Uterus (tissue), 3 donors: ENCODE measurements at regions not wholly inside any gene's neighbourhood (a gene's known extent, or its start where the extent isn't known, plus 50 kb on each side); places are given as distances from the start of the nearest gene placed in this dataset.

ENCODE experiments used
- DNase-seq, 2 donors: peaks; one replicate each; pipeline ENCODE4 v3.0.0-alpha.2; 2019 to 2020
- H3K27ac ChIP-seq, 2 donors: fragments of 200-600 bp; sonication (generic); 1 replicate in 1 of 2; 2 replicates in 1 of 2; pipeline ENCODE4 v1.5.1; 2016 to 2018
- H3K27me3 ChIP-seq, 2 donors: fragments of 200-600 bp; sonication (generic); one replicate each; pipeline ENCODE4 v1.5.1; 2018 to 2019; ENCODE audit warnings: control low read depth in 1 of 2
- H3K36me3 ChIP-seq, 2 donors: fragments of 200-600 bp; sonication (generic); one replicate each; pipeline ENCODE4 v1.5.1; 2019; ENCODE audit warnings: control low read depth in 1 of 2
- H3K4me1 ChIP-seq, 2 donors: fragments of 200-600 bp; sonication (generic); one replicate each; pipeline ENCODE4 v1.5.1; 2018 to 2019; ENCODE audit warnings: control low read depth in 1 of 2
- H3K4me3 ChIP-seq, 2 donors: fragments of 200-600 bp; sonication (generic); 1 replicate in 1 of 2; 2 replicates in 1 of 2; pipeline ENCODE4 v1.5.1; 2018 to 2019; ENCODE audit warnings: mild to moderate bottlenecking in 1 of 2
- H3K9me3 ChIP-seq, 2 donors: fragments of 200-600 bp; sonication (generic); one replicate each; pipeline ENCODE4 v1.5.1; 2019; ENCODE audit warnings: control low read depth in 1 of 2
- CTCF ChIP-seq, 4 experiments: fragments of 200-600 bp in 2 of 4; fragments of 450-650 bp in 2 of 4; sonication (generic) in 2 of 4; IDR thresholded peaks; one replicate each; pipeline ENCODE4 v1.5.1; 2016 to 2019; ENCODE audit warnings: antibody characterized with exemption in 4 of 4, mild to moderate bottlenecking in 2 of 4, moderate library complexity in 1 of 4
- POLR2A ChIP-seq, 2 donors: fragments of 450-650 bp; IDR thresholded peaks; one replicate each; pipeline ENCODE4 v1.6.1; 2016; ENCODE audit warnings: antibody characterized with exemption in 2 of 2, mild to moderate bottlenecking in 1 of 2, moderate library complexity in 1 of 2
- intact Hi-C: fragments of 100-400 bp; cut with DNase I; formaldehyde crosslinking; loops from one replicate; pipeline ENCODE4 v1.15.1; 2023; ENCODE audit warnings: low total_unique reads
- donor health status: DM: yes; HTN: yes; CAD: no.

GRCh38 chr10:36638462-36639155, 486.8 kb upstream of the ANKRD30A start:
- intact Hi-C loops = no loop called here
- TF ChIP-seq CTCF (IDR thresholded peaks at IDR 0.05) (no peak), POLR2A (IDR thresholded peaks at IDR 0.05) (no peak)
- Histone ChIP-seq H3K4me1 (no peaks in the 10 kb centered on the region), H3K4me3 (no peak overlapping the region), H3K9me3 (no peaks in the 10 kb centered on the region), H3K36me3 (no peaks in the 10 kb centered on the region), H3K27me3 (no peaks in the 10 kb centered on the region), H3K27ac (no peak overlapping the region)
- DNase-seq = no peak

- H3K4me3 ChIP-seq = no peak overlapping the region
- no peaks in the 10 kb centered on the region for H3K9me3 ChIP-seq
- H3K36me3 ChIP-seq = no peaks in the 10 kb centered on the region
- no peaks in the 10 kb centered on the region for H3K27me3 ChIP-seq
- no peak overlapping the region for H3K27ac ChIP-seq
- intact Hi-C loops = no loop called here
- H3K4me1 ChIP-seq = no peaks in the 10 kb centered on the region
- DNase-seq = no peak
- TF ChIP-seq POLR2A (IDR thresholded peaks at IDR 0.05) (no peak), CTCF (IDR thresholded peaks at IDR 0.05) (no peak)
Observed at GRCh38 chr10:36636879-36637278, 488.5 kb upstream of the ANKRD30A start.

GRCh38 chr10:36636285-36636839, 489.0 kb upstream of the ANKRD30A start:
- no peaks in the 10 kb centered on the region for H3K9me3 ChIP-seq
- intact Hi-C loops = no loop called here
- TF ChIP-seq CTCF (IDR thresholded peaks at IDR 0.05) (no peak), POLR2A (IDR thresholded peaks at IDR 0.05) (no peak)

GRCh38 chr10:36634916-36635315, 490.5 kb upstream of the ANKRD30A start:
- H3K9me3 ChIP-seq = no peaks in the 10 kb centered on the region
- no peak overlapping the region for H3K27ac ChIP-seq
- intact Hi-C loops = no loop called here
- no peaks in the 10 kb centered on the region for H3K4me1 ChIP-seq
- TF ChIP-seq POLR2A (IDR thresholded peaks at IDR 0.05) = no peak
- TF ChIP-seq CTCF (IDR thresholded peaks at IDR 0.05) = no peak
- H3K36me3 ChIP-seq = no peaks in the 10 kb centered on the region
- H3K4me3 ChIP-seq = no peak overlapping the region
- no peak for DNase-seq
- H3K27me3 ChIP-seq = no peaks in the 10 kb centered on the region

More at GRCh38 chr10:36636285-36636839, 489.0 kb upstream of the ANKRD30A start:
- H3K4me3 ChIP-seq = no peak overlapping the region
- H3K27me3 ChIP-seq = no peaks in the 10 kb centered on the region
- no peak for DNase-seq
- no peaks in the 10 kb centered on the region for H3K36me3 ChIP-seq
- no peak overlapping the region for H3K27ac ChIP-seq
- H3K4me1 ChIP-seq = no peaks in the 10 kb centered on the region

GRCh38 chr10:36630267-36630666, 495.1 kb upstream of the ANKRD30A start:
- no peaks in the 10 kb centered on the region for H3K4me1 ChIP-seq
- DNase-seq = no peak
- no peak for TF ChIP-seq POLR2A (IDR thresholded peaks at IDR 0.05)
- no peak for TF ChIP-seq CTCF (IDR thresholded peaks at IDR 0.05)
- no peaks in the 10 kb centered on the region for H3K36me3 ChIP-seq
- no peak overlapping the region for H3K27ac ChIP-seq
- H3K9me3 ChIP-seq = no peaks in the 10 kb centered on the region
- H3K4me3 ChIP-seq = no peak overlapping the region
- intact Hi-C loops = no loop called here
- H3K27me3 ChIP-seq = no peaks in the 10 kb centered on the region
